ENCODE measurements at regions not wholly inside any gene's neighbourhood (a gene's known extent, or its start where the extent isn't known, plus 50 kb on each side); places are given as distances from the start of the nearest gene placed in this dataset.

GRCh38 chr4:179747218-179747910, 2305.1 kb upstream of the AGA start:
- Histone ChIP-seq H3K27me3 (ENCODE audit: insufficient read depth, poor library complexity, severe bottlenecking) (no peaks in the 10 kb centered on the region), H3K4me3 (ENCODE audit: severe bottlenecking) (no peak overlapping the region), H3K9me3 (ENCODE audit: severe bottlenecking) (no peaks in the 10 kb centered on the region), H3K36me3 (ENCODE audit: low read depth) (no peaks in the 10 kb centered on the region), H3K27ac (ENCODE audit: poor library complexity, severe bottlenecking) (no peak overlapping the region), H3K4me1 (ENCODE audit: insufficient read depth, poor library complexity, severe bottlenecking) (no peaks in the 10 kb centered on the region)
- no peak for TF ChIP-seq CTCF (IDR thresholded peaks at IDR 0.05; ENCODE audit: poor library complexity, severe bottlenecking)
- no peak for ATAC-seq (ENCODE audit: low read depth)
- DNase-seq (ENCODE audit: low spot score) = no peak

- no peak for TF ChIP-seq CTCF (IDR thresholded peaks at IDR 0.05; ENCODE audit: poor library complexity, severe bottlenecking)
- DNase-seq (ENCODE audit: low spot score) = no peak
- H3K27me3 ChIP-seq (ENCODE audit: insufficient read depth, poor library complexity, severe bottlenecking) = no peaks in the 10 kb centered on the region
- no peaks in the 10 kb centered on the region for H3K9me3 ChIP-seq (ENCODE audit: severe bottlenecking)
- no peaks in the 10 kb centered on the region for H3K36me3 ChIP-seq (ENCODE audit: low read depth)
- no peak overlapping the region for H3K27ac ChIP-seq (ENCODE audit: poor library complexity, severe bottlenecking)
- H3K4me1 ChIP-seq (ENCODE audit: insufficient read depth, poor library complexity, severe bottlenecking) = no peaks in the 10 kb centered on the region
- no peak for ATAC-seq (ENCODE audit: low read depth)
- no peak overlapping the region for H3K4me3 ChIP-seq (ENCODE audit: severe bottlenecking)
Measured at GRCh38 chr4:179748837-179749236, 2306.6 kb upstream of the AGA start.

- Histone ChIP-seq H3K36me3 (ENCODE audit: low read depth) (no peaks in the 10 kb centered on the region), H3K27me3 (ENCODE audit: insufficient read depth, poor library complexity, severe bottlenecking) (no peaks in the 10 kb centered on the region), H3K27ac (ENCODE audit: poor library complexity, severe bottlenecking) (no peak overlapping the region), H3K4me1 (ENCODE audit: insufficient read depth, poor library complexity, severe bottlenecking) (no peaks in the 10 kb centered on the region), H3K9me3 (ENCODE audit: severe bottlenecking) (no peaks in the 10 kb centered on the region), H3K4me3 (ENCODE audit: severe bottlenecking) (no peak overlapping the region)
- DNase-seq (ENCODE audit: low spot score) (no peak), ATAC-seq (ENCODE audit: low read depth) (no peak)
- no peak for TF ChIP-seq CTCF (IDR thresholded peaks at IDR 0.05; ENCODE audit: poor library complexity, severe bottlenecking)
Measured at GRCh38 chr4:179750374-179750773, 2308.1 kb upstream of the AGA start.

- Histone ChIP-seq H3K36me3 (ENCODE audit: low read depth) (no peaks in the 10 kb centered on the region), H3K27me3 (ENCODE audit: insufficient read depth, poor library complexity, severe bottlenecking) (no peaks in the 10 kb centered on the region), H3K27ac (ENCODE audit: poor library complexity, severe bottlenecking) (no peak overlapping the region), H3K4me3 (ENCODE audit: severe bottlenecking) (no peak overlapping the region), H3K4me1 (ENCODE audit: insufficient read depth, poor library complexity, severe bottlenecking) (no peaks in the 10 kb centered on the region), H3K9me3 (ENCODE audit: severe bottlenecking) (no peaks in the 10 kb centered on the region)
- DNase-seq (ENCODE audit: low spot score) (no peak), ATAC-seq (ENCODE audit: low read depth) (peak; percentile 55; the same call in 1 of the 3 replicates)
- no peak for TF ChIP-seq CTCF (IDR thresholded peaks at IDR 0.05; ENCODE audit: poor library complexity, severe bottlenecking)
Measured at GRCh38 chr4:179751669-179752068, 2309.4 kb upstream of the AGA start.

GRCh38 chr4:179755322-179755721, 2313.1 kb upstream of the AGA start:
- DNase-seq (ENCODE audit: low spot score) = no peak
- no peaks in the 10 kb centered on the region for H3K9me3 ChIP-seq (ENCODE audit: severe bottlenecking)
- H3K4me3 ChIP-seq (ENCODE audit: severe bottlenecking) = no peak overlapping the region
- no peaks in the 10 kb centered on the region for H3K36me3 ChIP-seq (ENCODE audit: low read depth)
- no peaks in the 10 kb centered on the region for H3K27me3 ChIP-seq (ENCODE audit: insufficient read depth, poor library complexity, severe bottlenecking)
- no peak overlapping the region for H3K27ac ChIP-seq (ENCODE audit: poor library complexity, severe bottlenecking)
- H3K4me1 ChIP-seq (ENCODE audit: insufficient read depth, poor library complexity, severe bottlenecking) = no peaks in the 10 kb centered on the region
- TF ChIP-seq CTCF (IDR thresholded peaks at IDR 0.05; ENCODE audit: poor library complexity, severe bottlenecking) = no peak
- ATAC-seq (ENCODE audit: low read depth) = no peak

All from RWPE2 (cell line).